GM12878 (cell line): ENCODE measurements at regions not wholly inside any gene's neighbourhood (a gene's known extent, or its start where the extent isn't known, plus 50 kb on each side); places are given as distances from the start of the nearest gene placed in this dataset.

Experiments
- ATAC-seq: fragments of 200-7000 bp; cut with Tn5 transposase; 3 replicates; pipeline ENCODE4 v1.9.1; 2020; ENCODE audit warnings: mild to moderate bottlenecking, moderate library complexity
- BruUV-seq: library from RNA; stranded (reverse); fragments of 400-500 nt; replicated peaks from 2 replicates; lab custom pipeline; 2021; lab: Mats Ljungman, UMichigan
- CTCF ChIA-PET: fragments of 300-600 bp; sonication (Branson Sonifier 250); formaldehyde crosslinking; extraction: SDS; loops from one replicate; lab custom pipeline; 2021; ENCODE audit warnings: inconsistent platforms; lab: Yijun Ruan, JAX
- POLR2A ChIA-PET: fragments of 350-600 bp; formaldehyde crosslinking; extraction: SDS; loops from one replicate; lab custom pipeline; 2021; ENCODE audit warnings: inconsistent platforms; lab: Charles Lee
- RAD21 ChIA-PET: fragments of 300-600 bp; sonication (Branson Sonifier 250); formaldehyde crosslinking; loops from one replicate; lab custom pipeline; 2023; ENCODE audit warnings: antibody characterized with exemption; ENCODE audit not compliant: unreplicated experiment; lab: Charles Lee
- SMC1A ChIA-PET: fragments of 300-600 bp; sonication (Branson Sonifier 250); formaldehyde crosslinking; loops from one replicate; lab custom pipeline; 2023; ENCODE audit not compliant: unreplicated experiment, uncharacterized antibody; lab: Charles Lee
- DNase-seq: peaks from one replicate; pipeline ENCODE4 v3.0.0-alpha.2; 2011; ENCODE audit warnings: low read depth, low spot score
- FAIRE-seq: peaks from 3 replicates; lab custom pipeline; 2011; peaks lifted over from hg19 to GRCh38; lab: Jason Lieb, UNC
- H2AFZ ChIP-seq: 2 replicates; pipeline ENCODE4 v1.6.0; 2011; ENCODE audit warnings: low read depth, low read length, control low read depth; ENCODE audit not compliant: control insufficient read depth
- H3K27ac ChIP-seq: 2 replicates; pipeline ENCODE4 v1.5.1; 2011; ENCODE audit warnings: control low read depth; ENCODE audit not compliant: control insufficient read depth, insufficient read depth
- H3K27me3 ChIP-seq, 2 experiments: replicated peaks in 1 of 2; 2 replicates each; pipeline versions ENCODE4 v1.6.0 to v1.6.1; 2011; ENCODE audit warnings: low read length in 1 of 2; ENCODE audit not compliant: control insufficient read depth in 2 of 2, insufficient read depth in 2 of 2
- H3K36me3 ChIP-seq, 2 experiments: 2 replicates each; pipeline ENCODE4 v1.5.1; 2011; ENCODE audit warnings: low read length in 1 of 2; ENCODE audit not compliant: control insufficient read depth in 2 of 2, insufficient read depth in 2 of 2
- H3K4me1 ChIP-seq: 2 replicates; pipeline ENCODE4 v1.6.1; 2011; ENCODE audit warnings: mild to moderate bottlenecking, low read length, moderate library complexity, mixed read lengths; ENCODE audit not compliant: control insufficient read depth, insufficient read depth
- H3K4me2 ChIP-seq: 2 replicates; pipeline ENCODE4 v1.6.0; 2011; ENCODE audit warnings: control low read depth; ENCODE audit not compliant: control insufficient read depth, insufficient read depth
- H3K4me3 ChIP-seq: fragments of 200-600 bp; sonication (generic); 2 replicates; pipeline ENCODE4 v1.5.1; 2016
- H3K79me2 ChIP-seq: 2 replicates; pipeline ENCODE4 v1.6.0; 2011; ENCODE audit warnings: low read length; ENCODE audit not compliant: control insufficient read depth, insufficient read depth
- H3K9ac ChIP-seq: 2 replicates; pipeline ENCODE4 v1.8.0; 2011; ENCODE audit warnings: low read length, control low read depth, mixed read lengths; ENCODE audit not compliant: control insufficient read depth, insufficient read depth
- H3K9me3 ChIP-seq: replicated peaks from 3 replicates; pipeline ENCODE4 v1.5.1; 2011; ENCODE audit warnings: mild to moderate bottlenecking, low read length; ENCODE audit not compliant: control insufficient read depth, insufficient read depth
- H4K20me1 ChIP-seq: 2 replicates; pipeline ENCODE4 v1.6.0; 2011; ENCODE audit not compliant: control insufficient read depth, insufficient read depth
- ATF7 ChIP-seq: fragments of 450-650 bp; IDR thresholded peaks from 2 replicates; pipeline ENCODE4 v1.6.1; 2016; ENCODE audit warnings: low read depth, mild to moderate bottlenecking
- BMI1 ChIP-seq: fragments of 450-650 bp; IDR thresholded peaks from 2 replicates; pipeline ENCODE4 v1.6.1; 2016; ENCODE audit warnings: mild to moderate bottlenecking, moderate library complexity, borderline replicate concordance
- EED ChIP-seq: sonication (generic); IDR thresholded peaks from 2 replicates; pipeline ENCODE4 v1.6.1; 2016; ENCODE audit warnings: antibody characterized with exemption, low read depth
- EGR1 ChIP-seq, 2 experiments: IDR thresholded peaks; 1 replicate in 1 of 2; 2 replicates in 1 of 2; pipeline ENCODE4 v1.6.1; 2011 to 2012; ENCODE audit warnings: low read depth in 2 of 2, low read length in 2 of 2, borderline replicate concordance in 1 of 2, mild to moderate bottlenecking in 1 of 2, moderate library complexity in 1 of 2
- EZH2 ChIP-seq: IDR thresholded peaks from 2 replicates; pipeline ENCODE4 v1.6.1; 2012; ENCODE audit warnings: low read depth, mild to moderate bottlenecking, control low read depth, inconsistent platforms, low read length, borderline replicate concordance; ENCODE audit not compliant: control insufficient read depth
- JUND ChIP-seq: IDR thresholded peaks from 2 replicates; pipeline ENCODE4 v1.6.1; 2012; ENCODE audit warnings: low read depth, mild to moderate bottlenecking, low read length, improper control_type of control experiment, moderate library complexity
- NBN ChIP-seq: fragments of 450-650 bp; IDR thresholded peaks from 2 replicates; pipeline ENCODE4 v1.6.1; 2016
- NR2C1 ChIP-seq: fragments of 450-650 bp; IDR thresholded peaks from 2 replicates; pipeline ENCODE4 v1.6.1; 2017; ENCODE audit warnings: antibody characterized with exemption, mild to moderate bottlenecking, moderate library complexity
- SMAD5 ChIP-seq: IDR thresholded peaks from 2 replicates; pipeline ENCODE4 v1.6.1; 2016; ENCODE audit warnings: antibody characterized with exemption, low read depth
- TARDBP ChIP-seq: IDR thresholded peaks from 2 replicates; pipeline ENCODE4 v1.6.1; 2016; ENCODE audit warnings: borderline replicate concordance
- ZNF622 ChIP-seq: fragments of 450-650 bp; IDR thresholded peaks from 2 replicates; pipeline ENCODE4 v1.6.1; 2017; ENCODE audit warnings: mild to moderate bottlenecking, inconsistent platforms
- WGBS: methylation state at CpG from one replicate; pipeline ENCODE4 v1.1.6; 2016; ENCODE audit warnings: low lambda C conversion rate; ENCODE audit not compliant: insufficient replicate concordance, insufficient coverage; ENCODE audit errors: missing lambda C conversion rate; 5-methylcytosine and 5-hydroxymethylcytosine counted together
- in situ Hi-C: fragments of 300-500 bp; cut with MboI; formaldehyde crosslinking; loops from 9 replicates; pipeline ENCODE4 v1.14.3; 2018; ENCODE audit warnings: mixed read lengths
- intact Hi-C: fragments of 100-400 bp; cut with micrococcal nuclease; formaldehyde crosslinking; loops from one replicate; pipeline ENCODE4 v1.14.2; 2022; ENCODE audit not compliant: unreplicated experiment
- TF ChIP-seq, protein P1 (sequence below): fragments of 450-650 bp; IDR thresholded peaks from 2 replicates; pipeline ENCODE4 v1.6.1; 2017; ENCODE audit warnings: low read depth, mild to moderate bottlenecking, moderate library complexity
- TF ChIP-seq, protein P2 (sequence below): fragments of 450-650 bp; IDR thresholded peaks from 2 replicates; pipeline ENCODE4 v1.6.1; 2018; ENCODE audit warnings: mild to moderate bottlenecking, low read depth, moderate library complexity; ENCODE audit not compliant: partially characterized antibody
- TF ChIP-seq, protein P3 (sequence below): fragments of 450-650 bp; IDR thresholded peaks from 2 replicates; pipeline ENCODE4 v1.6.1; 2017; ENCODE audit warnings: borderline replicate concordance
- TF ChIP-seq, protein P4 (sequence below): IDR thresholded peaks from 2 replicates; pipeline ENCODE4 v1.6.1; 2012; ENCODE audit warnings: low read depth, low read length, improper control_type of control experiment
- TF ChIP-seq, protein P5 (sequence below): fragments of 450-650 bp; IDR thresholded peaks from 2 replicates; pipeline ENCODE4 v1.6.1; 2014; ENCODE audit warnings: mild to moderate bottlenecking

DNA sequence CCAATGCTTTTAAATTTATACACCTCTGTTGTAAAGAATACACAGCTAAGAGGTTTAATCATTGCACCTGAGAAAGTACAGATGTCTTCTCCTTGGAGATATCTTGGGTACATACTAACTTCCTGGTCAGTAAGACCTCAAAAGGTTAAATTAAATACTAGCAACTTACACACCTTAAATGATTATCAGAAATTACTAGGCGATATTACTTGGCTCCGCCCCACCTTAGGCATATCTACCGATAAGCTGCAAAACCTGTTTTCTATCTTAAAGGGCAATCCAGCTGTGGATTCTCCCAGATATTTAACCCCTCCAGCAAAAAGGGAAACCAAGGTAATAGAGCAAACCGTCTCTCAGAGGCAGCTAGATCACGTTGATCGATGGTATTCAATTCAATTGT is 819.4 kb downstream of the FAM133A start:
- in situ Hi-C loops (no loop called here), intact Hi-C loops (no loop called here)
- RAD21 ChIA-PET: no interaction called here
- TF ChIP-seq, protein P1, sequence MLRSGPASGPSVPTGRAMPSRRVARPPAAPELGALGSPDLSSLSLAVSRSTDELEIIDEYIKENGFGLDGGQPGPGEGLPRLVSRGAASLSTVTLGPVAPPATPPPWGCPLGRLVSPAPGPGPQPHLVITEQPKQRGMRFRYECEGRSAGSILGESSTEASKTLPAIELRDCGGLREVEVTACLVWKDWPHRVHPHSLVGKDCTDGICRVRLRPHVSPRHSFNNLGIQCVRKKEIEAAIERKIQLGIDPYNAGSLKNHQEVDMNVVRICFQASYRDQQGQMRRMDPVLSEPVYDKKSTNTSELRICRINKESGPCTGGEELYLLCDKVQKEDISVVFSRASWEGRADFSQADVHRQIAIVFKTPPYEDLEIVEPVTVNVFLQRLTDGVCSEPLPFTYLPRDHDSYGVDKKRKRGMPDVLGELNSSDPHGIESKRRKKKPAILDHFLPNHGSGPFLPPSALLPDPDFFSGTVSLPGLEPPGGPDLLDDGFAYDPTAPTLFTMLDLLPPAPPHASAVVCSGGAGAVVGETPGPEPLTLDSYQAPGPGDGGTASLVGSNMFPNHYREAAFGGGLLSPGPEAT: no peak
- no peak for TF ChIP-seq ZNF622
- no peak for TF ChIP-seq ATF7
- no peak for TF ChIP-seq BMI1
- TF ChIP-seq, protein P2, sequence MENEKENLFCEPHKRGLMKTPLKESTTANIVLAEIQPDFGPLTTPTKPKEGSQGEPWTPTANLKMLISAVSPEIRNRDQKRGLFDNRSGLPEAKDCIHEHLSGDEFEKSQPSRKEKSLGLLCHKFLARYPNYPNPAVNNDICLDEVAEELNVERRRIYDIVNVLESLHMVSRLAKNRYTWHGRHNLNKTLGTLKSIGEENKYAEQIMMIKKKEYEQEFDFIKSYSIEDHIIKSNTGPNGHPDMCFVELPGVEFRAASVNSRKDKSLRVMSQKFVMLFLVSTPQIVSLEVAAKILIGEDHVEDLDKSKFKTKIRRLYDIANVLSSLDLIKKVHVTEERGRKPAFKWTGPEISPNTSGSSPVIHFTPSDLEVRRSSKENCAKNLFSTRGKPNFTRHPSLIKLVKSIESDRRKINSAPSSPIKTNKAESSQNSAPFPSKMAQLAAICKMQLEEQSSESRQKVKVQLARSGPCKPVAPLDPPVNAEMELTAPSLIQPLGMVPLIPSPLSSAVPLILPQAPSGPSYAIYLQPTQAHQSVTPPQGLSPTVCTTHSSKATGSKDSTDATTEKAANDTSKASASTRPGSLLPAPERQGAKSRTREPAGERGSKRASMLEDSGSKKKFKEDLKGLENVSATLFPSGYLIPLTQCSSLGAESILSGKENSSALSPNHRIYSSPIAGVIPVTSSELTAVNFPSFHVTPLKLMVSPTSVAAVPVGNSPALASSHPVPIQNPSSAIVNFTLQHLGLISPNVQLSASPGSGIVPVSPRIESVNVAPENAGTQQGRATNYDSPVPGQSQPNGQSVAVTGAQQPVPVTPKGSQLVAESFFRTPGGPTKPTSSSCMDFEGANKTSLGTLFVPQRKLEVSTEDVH: no peak
- TF ChIP-seq, protein P3, sequence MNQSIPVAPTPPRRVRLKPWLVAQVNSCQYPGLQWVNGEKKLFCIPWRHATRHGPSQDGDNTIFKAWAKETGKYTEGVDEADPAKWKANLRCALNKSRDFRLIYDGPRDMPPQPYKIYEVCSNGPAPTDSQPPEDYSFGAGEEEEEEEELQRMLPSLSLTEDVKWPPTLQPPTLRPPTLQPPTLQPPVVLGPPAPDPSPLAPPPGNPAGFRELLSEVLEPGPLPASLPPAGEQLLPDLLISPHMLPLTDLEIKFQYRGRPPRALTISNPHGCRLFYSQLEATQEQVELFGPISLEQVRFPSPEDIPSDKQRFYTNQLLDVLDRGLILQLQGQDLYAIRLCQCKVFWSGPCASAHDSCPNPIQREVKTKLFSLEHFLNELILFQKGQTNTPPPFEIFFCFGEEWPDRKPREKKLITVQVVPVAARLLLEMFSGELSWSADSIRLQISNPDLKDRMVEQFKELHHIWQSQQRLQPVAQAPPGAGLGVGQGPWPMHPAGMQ: no peak
- no peak for TF ChIP-seq NBN
- TF ChIP-seq, protein P4, sequence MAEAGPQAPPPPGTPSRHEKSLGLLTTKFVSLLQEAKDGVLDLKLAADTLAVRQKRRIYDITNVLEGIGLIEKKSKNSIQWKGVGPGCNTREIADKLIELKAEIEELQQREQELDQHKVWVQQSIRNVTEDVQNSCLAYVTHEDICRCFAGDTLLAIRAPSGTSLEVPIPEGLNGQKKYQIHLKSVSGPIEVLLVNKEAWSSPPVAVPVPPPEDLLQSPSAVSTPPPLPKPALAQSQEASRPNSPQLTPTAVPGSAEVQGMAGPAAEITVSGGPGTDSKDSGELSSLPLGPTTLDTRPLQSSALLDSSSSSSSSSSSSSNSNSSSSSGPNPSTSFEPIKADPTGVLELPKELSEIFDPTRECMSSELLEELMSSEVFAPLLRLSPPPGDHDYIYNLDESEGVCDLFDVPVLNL: no peak
- TF ChIP-seq NR2C1: no peak
- TF ChIP-seq SMAD5: no peak
- no peak for TF ChIP-seq EED
- TF ChIP-seq JUND: no peak
- TF ChIP-seq, protein P5, sequence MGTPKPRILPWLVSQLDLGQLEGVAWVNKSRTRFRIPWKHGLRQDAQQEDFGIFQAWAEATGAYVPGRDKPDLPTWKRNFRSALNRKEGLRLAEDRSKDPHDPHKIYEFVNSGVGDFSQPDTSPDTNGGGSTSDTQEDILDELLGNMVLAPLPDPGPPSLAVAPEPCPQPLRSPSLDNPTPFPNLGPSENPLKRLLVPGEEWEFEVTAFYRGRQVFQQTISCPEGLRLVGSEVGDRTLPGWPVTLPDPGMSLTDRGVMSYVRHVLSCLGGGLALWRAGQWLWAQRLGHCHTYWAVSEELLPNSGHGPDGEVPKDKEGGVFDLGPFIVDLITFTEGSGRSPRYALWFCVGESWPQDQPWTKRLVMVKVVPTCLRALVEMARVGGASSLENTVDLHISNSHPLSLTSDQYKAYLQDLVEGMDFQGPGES: no peak
- no peak for TF ChIP-seq EGR1 (IDR thresholded peaks at IDR 0.05; ENCODE audit: borderline replicate concordance in 1 of 2, low read depth in 2 of 2, low read length in 2 of 2)
- TF ChIP-seq EZH2: no peak
- TF ChIP-seq TARDBP: no peak
- no peaks in the 10 kb centered on the region for H3K4me1 ChIP-seq
- H3K9me3 ChIP-seq: no peaks in the 10 kb centered on the region
- H3K4me3 ChIP-seq: no peak overlapping the region
- H3K4me2 ChIP-seq: no peak overlapping the region
- no peak overlapping the region for H3K27ac ChIP-seq
- H2AFZ ChIP-seq: no peak overlapping the region
- FAIRE-seq (no peak), DNase-seq (no peak), ATAC-seq (no peak)
- H3K9ac ChIP-seq: no peak overlapping the region
- POLR2A ChIA-PET: no interaction called here
- no peaks in the 10 kb centered on the region for H3K27me3 ChIP-seq
- no peaks in the 10 kb centered on the region for H3K79me2 ChIP-seq
- 19% methylated on average over 6 of the region's 6 CpGs for WGBS
- BruUV-seq: no TSS peak
- H4K20me1 ChIP-seq: no peaks in the 10 kb centered on the region
- SMC1A ChIA-PET: no interaction called here
- no peaks in the 10 kb centered on the region for H3K36me3 ChIP-seq
- CTCF ChIA-PET: no interaction called here
